ENCODE measurements at regions not wholly inside any gene's neighbourhood (a gene's known extent, or its start where the extent isn't known, plus 50 kb on each side); places are given as distances from the start of the nearest gene placed in this dataset.
"Not testable (repeated sequence)": the region's sequence is repeated elsewhere in the genome, so short reads cannot be mapped to it uniquely, and the experiment has no call there.

GRCh38 chr10:121325490-121326231 lies 272.6 kb downstream of the FGFR2 start:
- ATAC-seq (replicated peaks in 1 of 4), result no peak
- H3K9me3 Mint-ChIP-seq, result peaks cover 0 to 11% (median 7%) of the 10 kb centered on the region in 3 donors
- POLR2A ChIA-PET, result no interaction called here

DNA sequence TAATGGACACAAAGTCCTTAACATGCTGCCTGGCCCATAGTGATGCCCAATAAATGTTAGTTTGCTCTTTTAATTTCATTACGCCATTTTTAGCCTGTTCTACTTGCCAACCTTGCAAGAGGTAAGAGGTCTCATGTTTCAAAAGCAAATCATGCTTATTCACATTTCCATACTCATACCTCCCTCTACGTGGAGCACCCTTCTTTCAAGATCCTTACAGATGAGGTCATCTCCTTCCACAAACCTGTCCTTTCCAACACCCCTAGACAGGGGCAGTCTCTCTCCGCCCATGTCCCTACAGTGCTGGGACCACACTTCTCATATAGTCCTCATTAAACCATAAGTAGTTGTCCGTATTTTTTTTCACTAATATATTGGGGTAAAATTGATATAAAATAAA lies 271.3 kb downstream of the FGFR2 start:
- Histone ChIP-seq H3K27me3 (replicated peaks in 1 of 2; ENCODE audit: control insufficient read depth in 2 of 2, extremely low read depth in 1 of 2, insufficient read depth in 2 of 2, low read length in 1 of 2) (peaks cover 0 to 4% of the 10 kb centered on the region in 2 experiments), H3K4me3 (ENCODE audit: control insufficient read depth in 1 of 2, extremely low read depth in 1 of 2, low read length in 1 of 2) (no peak overlapping the region), H3K27ac (ENCODE audit: low read length) (no peak overlapping the region), H3K36me3 (ENCODE audit: control insufficient read depth in 2 of 2, extremely low read depth in 1 of 2, insufficient read depth in 1 of 2, low read length in 1 of 2) (no peaks in the 10 kb centered on the region), H3K4me1 (ENCODE audit: control insufficient read depth in 1 of 2, extremely low read depth in 1 of 2, insufficient read depth in 2 of 2, low read length in 2 of 2) (no peaks in the 10 kb centered on the region), H3K9me3 (no peaks in the 10 kb centered on the region)
- H3K27me3 Mint-ChIP-seq, result no peaks in the 10 kb centered on the region
- POLR2A ChIA-PET, result no interaction called here
- WGBS (ENCODE audit: insufficient coverage), result 100% methylated on average over 1 of the region's 4 CpGs
- DNase-seq, result no peak
- H3K9me3 Mint-ChIP-seq, result peaks cover 0 to 8% (median 7%) of the 10 kb centered on the region in 3 donors
- CTCF ChIA-PET, result no interaction called here
- no peak for ATAC-seq (replicated peaks in 1 of 4)
- H3K4me3 Mint-ChIP-seq, result no peak overlapping the region
- no peaks in the 10 kb centered on the region for H3K4me1 Mint-ChIP-seq
- H3K36me3 Mint-ChIP-seq, result no peaks in the 10 kb centered on the region
- no peak overlapping the region for H3K27ac Mint-ChIP-seq

More at GRCh38 chr10:121325490-121326231, 272.6 kb downstream of the FGFR2 start:
- CTCF ChIA-PET, result no interaction called here
- Histone ChIP-seq H3K4me3 (ENCODE audit: control insufficient read depth in 1 of 2, extremely low read depth in 1 of 2, low read length in 1 of 2) (no peak overlapping the region), H3K27me3 (replicated peaks in 1 of 2; ENCODE audit: control insufficient read depth in 2 of 2, extremely low read depth in 1 of 2, insufficient read depth in 2 of 2, low read length in 1 of 2) (peaks cover 0 to 4% of the 10 kb centered on the region in 2 experiments), H3K9me3 (no peaks in the 10 kb centered on the region), H3K36me3 (ENCODE audit: control insufficient read depth in 2 of 2, extremely low read depth in 1 of 2, insufficient read depth in 1 of 2, low read length in 1 of 2) (no peaks in the 10 kb centered on the region), H3K27ac (ENCODE audit: low read length) (no peak overlapping the region), H3K4me1 (ENCODE audit: control insufficient read depth in 1 of 2, extremely low read depth in 1 of 2, insufficient read depth in 2 of 2, low read length in 2 of 2) (no peaks in the 10 kb centered on the region)
- Mint-ChIP-seq H3K4me1 (no peaks in the 10 kb centered on the region), H3K27me3 (peaks cover 0 to 3% of the 10 kb centered on the region in 2 donors), H3K4me3 (no peak overlapping the region), H3K27ac (no peak overlapping the region), H3K36me3 (no peaks in the 10 kb centered on the region)
- WGBS (ENCODE audit: insufficient coverage), result 100% methylated on average over 1 of the region's 5 CpGs
- no peak for DNase-seq

- no peak for DNase-seq
These were observed 270.5 kb downstream of the FGFR2 start for GRCh38 chr10:121327727-121328126.

GRCh38 chr10:121329631-121330030 lies 268.6 kb downstream of the FGFR2 start:
- H3K36me3 ChIP-seq (ENCODE audit: control insufficient read depth in 2 of 2, extremely low read depth in 1 of 2, insufficient read depth in 1 of 2, low read length in 1 of 2); H3K4me1 ChIP-seq (ENCODE audit: control insufficient read depth in 1 of 2, extremely low read depth in 1 of 2, insufficient read depth in 2 of 2, low read length in 2 of 2); ATAC-seq (replicated peaks in 1 of 4); H3K4me3 ChIP-seq (ENCODE audit: control insufficient read depth in 1 of 2, extremely low read depth in 1 of 2, low read length in 1 of 2); H3K27ac Mint-ChIP-seq; H3K27me3 ChIP-seq (replicated peaks in 1 of 2; ENCODE audit: control insufficient read depth in 2 of 2, extremely low read depth in 1 of 2, insufficient read depth in 2 of 2, low read length in 1 of 2); DNase-seq; H3K27me3 Mint-ChIP-seq; H3K9me3 Mint-ChIP-seq; CTCF ChIA-PET; POLR2A ChIA-PET; H3K27ac ChIP-seq (ENCODE audit: low read length); H3K4me1 Mint-ChIP-seq; H3K4me3 Mint-ChIP-seq; H3K36me3 Mint-ChIP-seq; H3K9me3 ChIP-seq: not testable (repeated sequence)
- WGBS (ENCODE audit: insufficient coverage), result 100% methylated on average over 2 of the region's 4 CpGs

More at GRCh38 chr10:121327727-121328126, 270.5 kb downstream of the FGFR2 start:
- no peaks in the 10 kb centered on the region for H3K36me3 Mint-ChIP-seq
- no peak for ATAC-seq (replicated peaks in 1 of 4)
- Histone ChIP-seq H3K9me3 (no peaks in the 10 kb centered on the region), H3K27ac (ENCODE audit: low read length) (no peak overlapping the region), H3K36me3 (ENCODE audit: control insufficient read depth in 2 of 2, extremely low read depth in 1 of 2, insufficient read depth in 1 of 2, low read length in 1 of 2) (no peaks in the 10 kb centered on the region), H3K4me3 (ENCODE audit: control insufficient read depth in 1 of 2, extremely low read depth in 1 of 2, low read length in 1 of 2) (no peak overlapping the region), H3K4me1 (ENCODE audit: control insufficient read depth in 1 of 2, extremely low read depth in 1 of 2, insufficient read depth in 2 of 2, low read length in 2 of 2) (no peaks in the 10 kb centered on the region), H3K27me3 (replicated peaks in 1 of 2; ENCODE audit: control insufficient read depth in 2 of 2, extremely low read depth in 1 of 2, insufficient read depth in 2 of 2, low read length in 1 of 2) (peaks cover 0 to 4% of the 10 kb centered on the region in 2 experiments)
- peaks cover 0 to 7% (median 7%) of the 10 kb centered on the region in 3 donors for H3K9me3 Mint-ChIP-seq
- ChIA-PET CTCF (no interaction called here), POLR2A (no interaction called here)
- no peaks in the 10 kb centered on the region for H3K4me1 Mint-ChIP-seq
- WGBS (ENCODE audit: insufficient coverage), result no CpG with 5 or more reads among the region's 1 CpG
- H3K4me3 Mint-ChIP-seq, result no peak overlapping the region
- H3K27me3 Mint-ChIP-seq, result no peaks in the 10 kb centered on the region
- no peak overlapping the region for H3K27ac Mint-ChIP-seq

- no CpG with 5 or more reads among the region's 1 CpG for WGBS (ENCODE audit: insufficient coverage)
- POLR2A ChIA-PET, result no interaction called here
- no peak overlapping the region for H3K4me3 Mint-ChIP-seq
- peaks cover 0 to 9% (median 7%) of the 10 kb centered on the region in 3 donors for H3K9me3 Mint-ChIP-seq
- no peaks in the 10 kb centered on the region for H3K36me3 ChIP-seq (ENCODE audit: control insufficient read depth in 2 of 2, extremely low read depth in 1 of 2, insufficient read depth in 1 of 2, low read length in 1 of 2)
- CTCF ChIA-PET, result no interaction called here
- DNase-seq, result no peak
- H3K27me3 Mint-ChIP-seq, result peaks cover 0 to 3% of the 10 kb centered on the region in 2 donors
- H3K4me1 Mint-ChIP-seq, result no peaks in the 10 kb centered on the region
- no peak overlapping the region for H3K4me3 ChIP-seq (ENCODE audit: control insufficient read depth in 1 of 2, extremely low read depth in 1 of 2, low read length in 1 of 2)
- H3K9me3 ChIP-seq, result no peaks in the 10 kb centered on the region
- no peaks in the 10 kb centered on the region for H3K27me3 ChIP-seq (replicated peaks in 1 of 2; ENCODE audit: control insufficient read depth in 2 of 2, extremely low read depth in 1 of 2, insufficient read depth in 2 of 2, low read length in 1 of 2)
- H3K27ac Mint-ChIP-seq, result no peak overlapping the region
- H3K4me1 ChIP-seq (ENCODE audit: control insufficient read depth in 1 of 2, extremely low read depth in 1 of 2, insufficient read depth in 2 of 2, low read length in 2 of 2), result no peaks in the 10 kb centered on the region
- no peaks in the 10 kb centered on the region for H3K36me3 Mint-ChIP-seq
- no peak overlapping the region for H3K27ac ChIP-seq (ENCODE audit: low read length)
- ATAC-seq (replicated peaks in 1 of 4), result no peak
These were observed 267.7 kb downstream of the FGFR2 start for GRCh38 chr10:121330563-121330962.

DNA sequence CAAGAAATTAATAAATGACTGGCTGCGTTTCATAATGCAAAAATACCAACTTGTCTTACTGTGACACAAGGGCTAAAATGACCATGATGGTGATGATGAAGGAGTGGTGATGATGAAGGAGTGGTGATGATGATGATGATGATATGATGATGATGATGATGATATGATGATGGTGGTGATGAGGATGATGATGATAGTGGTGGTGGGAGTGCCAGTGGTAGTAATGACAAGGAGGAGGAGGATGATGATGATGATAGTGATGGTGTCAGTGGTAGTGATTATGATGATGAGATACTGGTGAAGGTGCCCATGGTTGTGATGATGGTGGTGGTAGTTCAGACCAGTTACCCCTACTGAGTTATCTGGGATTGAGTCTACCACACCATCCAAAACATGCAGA lies 265.9 kb downstream of the FGFR2 start:
- no peaks in the 10 kb centered on the region for H3K4me1 ChIP-seq (ENCODE audit: control insufficient read depth in 1 of 2, extremely low read depth in 1 of 2, insufficient read depth in 2 of 2, low read length in 2 of 2)
- H3K9me3 ChIP-seq, result no peaks in the 10 kb centered on the region
- H3K27me3 ChIP-seq (replicated peaks in 1 of 2; ENCODE audit: control insufficient read depth in 2 of 2, extremely low read depth in 1 of 2, insufficient read depth in 2 of 2, low read length in 1 of 2), result no peaks in the 10 kb centered on the region
- no CpG with 5 or more reads among the region's 1 CpG for WGBS (ENCODE audit: insufficient coverage)
- ATAC-seq (replicated peaks in 1 of 4) (no peak), DNase-seq (no peak)
- peaks cover 0 to 5% of the 10 kb centered on the region in 2 donors for H3K27me3 Mint-ChIP-seq
- H3K36me3 ChIP-seq (ENCODE audit: control insufficient read depth in 2 of 2, extremely low read depth in 1 of 2, insufficient read depth in 1 of 2, low read length in 1 of 2), result no peaks in the 10 kb centered on the region
- peaks cover 0 to 12% (median 4%) of the 10 kb centered on the region in 3 donors for H3K9me3 Mint-ChIP-seq
- CTCF ChIA-PET, result no interaction called here
- no peaks in the 10 kb centered on the region for H3K4me1 Mint-ChIP-seq
- no peak overlapping the region for H3K4me3 Mint-ChIP-seq
- H3K4me3 ChIP-seq (ENCODE audit: control insufficient read depth in 1 of 2, extremely low read depth in 1 of 2, low read length in 1 of 2), result no peak overlapping the region
- no peaks in the 10 kb centered on the region for H3K36me3 Mint-ChIP-seq
- H3K27ac Mint-ChIP-seq, result no peak overlapping the region
- H3K27ac ChIP-seq (ENCODE audit: low read length), result no peak overlapping the region
- POLR2A ChIA-PET, result no interaction called here
